Bronchial epithelial cell (primary cell): ENCODE measurements at regions not wholly inside any gene's neighbourhood (a gene's known extent, or its start where the extent isn't known, plus 50 kb on each side); places are given as distances from the start of the nearest gene placed in this dataset.
"Not testable (repeated sequence)": the region's sequence is repeated elsewhere in the genome, so short reads cannot be mapped to it uniquely, and the experiment has no call there.

Experiments used
- DNase-seq: peaks from one replicate; pipeline ENCODE4 v3.0.0-alpha.2; 2010; ENCODE audit warnings: low read depth
- FAIRE-seq: peaks from 2 replicates; lab custom pipeline; 2011; peaks lifted over from hg19 to GRCh38; lab: Jason Lieb, UNC
- H3K27me3 ChIP-seq: 2 replicates; pipeline ENCODE4 v1.5.1; 2011; ENCODE audit warnings: low read length; ENCODE audit not compliant: control insufficient read depth, insufficient read depth
- H3K36me3 ChIP-seq: 2 replicates; pipeline ENCODE4 v1.5.1; 2011; ENCODE audit warnings: low read length; ENCODE audit not compliant: control insufficient read depth, insufficient read depth
- H3K4me3 ChIP-seq: 2 replicates; pipeline ENCODE4 v1.5.1; 2011; ENCODE audit warnings: mild to moderate bottlenecking, low read depth, low read length, control low read depth
- CTCF ChIP-seq: IDR thresholded peaks from 2 replicates; pipeline ENCODE4 v1.5.1; 2011; ENCODE audit warnings: mild to moderate bottlenecking, moderate library complexity, low read length, control low read depth, inconsistent platforms; ENCODE audit not compliant: insufficient read depth, severe bottlenecking

- Histone ChIP-seq H3K36me3 (no peaks in the 10 kb centered on the region), H3K27me3 (no peaks in the 10 kb centered on the region), H3K4me3 (no peak overlapping the region)
- no peak for DNase-seq
- no peak for TF ChIP-seq CTCF
- FAIRE-seq = no peak
Observed at GRCh38 chr13:55029280-55029679, 2000.7 kb downstream of the OLFM4 start.

- no peaks in the 10 kb centered on the region for H3K27me3 ChIP-seq
- TF ChIP-seq CTCF = no peak
- DNase-seq = no peak
- H3K4me3 ChIP-seq = no peak overlapping the region
- FAIRE-seq = no peak
- H3K36me3 ChIP-seq = no peaks in the 10 kb centered on the region
Observed at GRCh38 chr13:55038230-55038629, 2009.6 kb downstream of the OLFM4 start.

- not testable (repeated sequence) for FAIRE-seq, H3K27me3 ChIP-seq, H3K36me3 ChIP-seq
Observed at GRCh38 chr13:55053891-55054550, 2025.4 kb downstream of the OLFM4 start.

GRCh38 chr13:55055666-55056065 lies 2027.1 kb downstream of the OLFM4 start:
- H3K4me3 ChIP-seq, DNase-seq, FAIRE-seq, H3K27me3 ChIP-seq, H3K36me3 ChIP-seq: not testable (repeated sequence)

More at GRCh38 chr13:55053891-55054550, 2025.4 kb downstream of the OLFM4 start:
- H3K4me3 ChIP-seq, DNase-seq: not testable (repeated sequence)

GRCh38 chr13:55062662-55063061 lies 2034.0 kb downstream of the OLFM4 start:
- Histone ChIP-seq H3K4me3 (no peak overlapping the region), H3K36me3 (no peaks in the 10 kb centered on the region), H3K27me3 (no peaks in the 10 kb centered on the region)
- FAIRE-seq (no peak), DNase-seq (no peak)
- TF ChIP-seq CTCF = no peak

GRCh38 chr13:55067946-55068345 lies 2039.3 kb downstream of the OLFM4 start:
- Histone ChIP-seq H3K27me3 (no peaks in the 10 kb centered on the region), H3K4me3 (no peak overlapping the region), H3K36me3 (no peaks in the 10 kb centered on the region)
- no peak for TF ChIP-seq CTCF
- DNase-seq (no peak), FAIRE-seq (no peak)

GRCh38 chr13:55069746-55070145 lies 2041.1 kb downstream of the OLFM4 start:
- Histone ChIP-seq H3K4me3 (no peak overlapping the region), H3K36me3 (no peaks in the 10 kb centered on the region), H3K27me3 (no peaks in the 10 kb centered on the region)
- no peak for TF ChIP-seq CTCF
- FAIRE-seq = no peak
- no peak for DNase-seq
